OCI-LY1 (cell line): ENCODE measurements at regions not wholly inside any gene's neighbourhood (a gene's known extent, or its start where the extent isn't known, plus 50 kb on each side); places are given as distances from the start of the nearest gene placed in this dataset.
A peak's percentile ranks its signal among the peaks of the same experiment; 100 is the strongest.

ENCODE experiments used
- H2AFZ ChIP-seq: fragments of 200-600 bp; sonication (generic), shearing (Covaris generic); 2 replicates; pipeline ENCODE4 v1.6.0; 2014; ENCODE audit warnings: antibody characterized with exemption, mild to moderate bottlenecking, low read length
- H3F3A ChIP-seq: fragments of 200-600 bp; sonication (generic), shearing (Covaris generic); 2 replicates; pipeline ENCODE4 v1.6.0; 2014; ENCODE audit warnings: mild to moderate bottlenecking, antibody characterized with exemption, low read length, moderate library complexity; ENCODE audit not compliant: insufficient read depth
- H3K27ac ChIP-seq: fragments of 200-600 bp; sonication (generic); 2 replicates; pipeline ENCODE4 v1.5.1; 2014; ENCODE audit warnings: low read length, mixed run types, mild to moderate bottlenecking, low read depth; ENCODE audit not compliant: poor library complexity, severe bottlenecking
- H3K27me3 ChIP-seq: fragments of 200-600 bp; sonication (generic); 2 replicates; pipeline ENCODE4 v1.6.0; 2014; ENCODE audit warnings: antibody characterized with exemption, mild to moderate bottlenecking, low read length, moderate library complexity; ENCODE audit not compliant: insufficient read depth
- H3K36me3 ChIP-seq: fragments of 200-600 bp; sonication (generic); 2 replicates; pipeline ENCODE4 v1.6.1; 2014; ENCODE audit warnings: mild to moderate bottlenecking, antibody characterized with exemption, low read length, moderate library complexity, mixed read lengths; ENCODE audit not compliant: insufficient read depth
- H3K4me1 ChIP-seq: fragments of 200-600 bp; sonication (generic); 2 replicates; pipeline ENCODE4 v1.5.1; 2014; ENCODE audit warnings: mild to moderate bottlenecking, low read length, moderate library complexity; ENCODE audit not compliant: insufficient read depth, severe bottlenecking
- H3K4me2 ChIP-seq: fragments of 200-600 bp; sonication (generic), shearing (Covaris generic); 2 replicates; pipeline ENCODE4 v1.6.1; 2014; ENCODE audit warnings: low read length
- H3K4me3 ChIP-seq: fragments of 200-600 bp; sonication (generic); 2 replicates; pipeline ENCODE4 v1.5.1; 2014; ENCODE audit warnings: low read length, low read depth, mild to moderate bottlenecking, mixed read lengths; ENCODE audit not compliant: poor library complexity, severe bottlenecking
- H3K79me2 ChIP-seq: fragments of 200-600 bp; shearing (Covaris generic); 2 replicates; pipeline ENCODE4 v1.6.1; 2016; ENCODE audit warnings: mixed run types, low read length, mixed read lengths; ENCODE audit not compliant: insufficient read depth
- H3K9ac ChIP-seq: fragments of 200-600 bp; sonication (generic), shearing (Covaris generic); 2 replicates; pipeline ENCODE4 v1.6.1; 2014; ENCODE audit warnings: mild to moderate bottlenecking, low read length, mixed read lengths
- H3K9me2 ChIP-seq: fragments of 200-600 bp; sonication (generic), shearing (Covaris generic); 2 replicates; pipeline ENCODE4 v1.6.1; 2014; ENCODE audit warnings: low read depth, mild to moderate bottlenecking, low read length, mixed read lengths
- H3K9me3 ChIP-seq: fragments of 200-600 bp; shearing (Covaris generic); 2 replicates; pipeline ENCODE4 v1.6.1; 2014; ENCODE audit warnings: low read length, mixed read lengths
- H4K20me1 ChIP-seq: fragments of 200-600 bp; sonication (generic), shearing (Covaris generic); 2 replicates; pipeline ENCODE4 v1.6.0; 2016; ENCODE audit warnings: mild to moderate bottlenecking, low read length; ENCODE audit not compliant: insufficient read depth
- EZH2 ChIP-seq: fragments of 200-600 bp; sonication (generic), shearing (Covaris generic); IDR thresholded peaks from 2 replicates; pipeline ENCODE4 v1.8.0; 2017; ENCODE audit warnings: borderline replicate concordance, mixed run types, mild to moderate bottlenecking, antibody characterized with exemption, low read length, moderate library complexity, mixed read lengths
- TF ChIP-seq, protein P1 (sequence below): fragments of 200-600 bp; sonication (generic), shearing (Covaris generic); IDR thresholded peaks from 2 replicates; pipeline ENCODE4 v1.5.1; 2017; ENCODE audit warnings: mild to moderate bottlenecking, antibody characterized with exemption, low read length, moderate library complexity, mixed read lengths

DNA sequence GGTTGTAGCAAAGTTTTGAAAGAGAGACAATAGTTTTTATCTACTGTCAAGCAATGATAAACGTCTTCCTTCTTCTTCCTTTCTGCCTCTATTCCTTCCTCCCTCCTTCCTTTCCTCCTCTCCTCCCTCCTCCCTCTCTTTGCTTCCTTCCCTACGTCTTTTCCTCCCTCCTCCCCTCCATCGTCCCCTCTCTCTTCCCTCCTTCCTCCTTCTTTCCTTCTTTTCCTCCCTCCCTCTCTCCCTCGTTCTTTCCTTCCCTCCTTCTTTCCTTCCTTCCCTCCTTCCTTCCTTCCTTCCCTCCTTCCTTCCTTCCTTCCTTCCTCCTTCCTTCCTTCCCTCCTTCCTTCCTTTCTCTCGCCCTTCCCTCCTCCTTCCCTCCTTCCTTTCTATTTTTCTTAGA is 82.8 kb upstream of the KCNA1 start:
- Histone ChIP-seq H3K27me3 (no peaks in the 10 kb centered on the region), H3K79me2 (peaks cover 11% of the 10 kb centered on the region; the same call in 1 of the 2 replicates), H4K20me1 (no peaks in the 10 kb centered on the region), H3K9me2 (no peaks in the 10 kb centered on the region), H3K36me3 (peaks cover 43% of the 10 kb centered on the region), H3K27ac (peak overlapping the region; percentile 98), H3K4me3 (peak overlapping the region; percentile 80), H2AFZ (no peak overlapping the region), H3K4me1 (peaks cover 61% of the 10 kb centered on the region), H3K4me2 (peak overlapping the region; percentile 94), H3K9ac (peak overlapping the region; percentile 99; the same call in 1 of the 2 replicates), H3K9me3 (no peaks in the 10 kb centered on the region), H3F3A (no peaks in the 10 kb centered on the region)
- no peak for TF ChIP-seq EZH2
- TF ChIP-seq, protein P1, sequence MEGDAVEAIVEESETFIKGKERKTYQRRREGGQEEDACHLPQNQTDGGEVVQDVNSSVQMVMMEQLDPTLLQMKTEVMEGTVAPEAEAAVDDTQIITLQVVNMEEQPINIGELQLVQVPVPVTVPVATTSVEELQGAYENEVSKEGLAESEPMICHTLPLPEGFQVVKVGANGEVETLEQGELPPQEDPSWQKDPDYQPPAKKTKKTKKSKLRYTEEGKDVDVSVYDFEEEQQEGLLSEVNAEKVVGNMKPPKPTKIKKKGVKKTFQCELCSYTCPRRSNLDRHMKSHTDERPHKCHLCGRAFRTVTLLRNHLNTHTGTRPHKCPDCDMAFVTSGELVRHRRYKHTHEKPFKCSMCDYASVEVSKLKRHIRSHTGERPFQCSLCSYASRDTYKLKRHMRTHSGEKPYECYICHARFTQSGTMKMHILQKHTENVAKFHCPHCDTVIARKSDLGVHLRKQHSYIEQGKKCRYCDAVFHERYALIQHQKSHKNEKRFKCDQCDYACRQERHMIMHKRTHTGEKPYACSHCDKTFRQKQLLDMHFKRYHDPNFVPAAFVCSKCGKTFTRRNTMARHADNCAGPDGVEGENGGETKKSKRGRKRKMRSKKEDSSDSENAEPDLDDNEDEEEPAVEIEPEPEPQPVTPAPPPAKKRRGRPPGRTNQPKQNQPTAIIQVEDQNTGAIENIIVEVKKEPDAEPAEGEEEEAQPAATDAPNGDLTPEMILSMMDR: no peak

DNA sequence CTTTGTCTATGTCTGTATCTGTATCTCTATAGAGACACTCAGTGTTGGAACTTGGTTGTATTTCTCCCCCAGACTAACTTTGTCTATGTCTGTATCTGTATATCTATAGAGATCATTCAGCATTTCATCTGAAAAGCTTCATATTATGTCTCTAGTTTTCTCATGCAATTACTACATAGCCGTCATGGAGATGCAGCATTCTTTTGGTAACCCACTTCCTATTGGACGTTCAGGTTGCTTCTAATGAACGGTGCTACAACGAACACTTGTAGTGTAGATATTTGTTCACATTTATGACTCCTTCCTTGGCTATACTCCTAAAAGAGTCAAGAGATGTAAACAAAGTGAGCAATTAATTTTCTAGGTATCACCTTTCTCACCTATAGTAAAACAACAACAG is 81.5 kb upstream of the KCNA1 start:
- peak overlapping the region; percentile 94 for H3K4me2 ChIP-seq
- no peak for TF ChIP-seq EZH2
- TF ChIP-seq, protein P1: no peak
- H3K9me3 ChIP-seq: peaks cover 4% of the 10 kb centered on the region; the same call in 1 of the 2 replicates
- no peaks in the 10 kb centered on the region for H4K20me1 ChIP-seq
- peak overlapping the region; percentile 99 for H3K9ac ChIP-seq
- H3K4me1 ChIP-seq: peaks cover 50% of the 10 kb centered on the region
- H3K27ac ChIP-seq: peak overlapping the region; percentile 98
- H3F3A ChIP-seq: no peaks in the 10 kb centered on the region
- H3K4me3 ChIP-seq: peak overlapping the region; percentile 80
- H3K9me2 ChIP-seq: no peaks in the 10 kb centered on the region
- peaks cover 11% of the 10 kb centered on the region; the same call in 1 of the 2 replicates for H3K79me2 ChIP-seq
- no peak overlapping the region for H2AFZ ChIP-seq
- no peaks in the 10 kb centered on the region for H3K27me3 ChIP-seq
- peaks cover 34% of the 10 kb centered on the region for H3K36me3 ChIP-seq

- Histone ChIP-seq H3K27me3 (no peaks in the 10 kb centered on the region), H4K20me1 (no peaks in the 10 kb centered on the region), H3K4me3 (peak overlapping the region; percentile 80), H3K36me3 (peaks cover 29% of the 10 kb centered on the region), H3K9me2 (no peaks in the 10 kb centered on the region), H3K27ac (peak overlapping the region; percentile 98), H3K9ac (peak overlapping the region; percentile 99), H3K9me3 (peaks cover 6% of the 10 kb centered on the region; the same call in 1 of the 2 replicates), H3K79me2 (peaks cover 11% of the 10 kb centered on the region; the same call in 1 of the 2 replicates), H3K4me1 (peaks cover 50% of the 10 kb centered on the region), H3F3A (no peaks in the 10 kb centered on the region), H3K4me2 (peak overlapping the region; percentile 94), H2AFZ (no peak overlapping the region)
- TF ChIP-seq EZH2: no peak
- TF ChIP-seq, protein P1: no peak
These were observed 80.4 kb upstream of the KCNA1 start for GRCh38 chr12:4829161-4829792.
